ENCODE measurements at regions not wholly inside any gene's neighbourhood (a gene's known extent, or its start where the extent isn't known, plus 50 kb on each side); places are given as distances from the start of the nearest gene placed in this dataset.

DNA sequence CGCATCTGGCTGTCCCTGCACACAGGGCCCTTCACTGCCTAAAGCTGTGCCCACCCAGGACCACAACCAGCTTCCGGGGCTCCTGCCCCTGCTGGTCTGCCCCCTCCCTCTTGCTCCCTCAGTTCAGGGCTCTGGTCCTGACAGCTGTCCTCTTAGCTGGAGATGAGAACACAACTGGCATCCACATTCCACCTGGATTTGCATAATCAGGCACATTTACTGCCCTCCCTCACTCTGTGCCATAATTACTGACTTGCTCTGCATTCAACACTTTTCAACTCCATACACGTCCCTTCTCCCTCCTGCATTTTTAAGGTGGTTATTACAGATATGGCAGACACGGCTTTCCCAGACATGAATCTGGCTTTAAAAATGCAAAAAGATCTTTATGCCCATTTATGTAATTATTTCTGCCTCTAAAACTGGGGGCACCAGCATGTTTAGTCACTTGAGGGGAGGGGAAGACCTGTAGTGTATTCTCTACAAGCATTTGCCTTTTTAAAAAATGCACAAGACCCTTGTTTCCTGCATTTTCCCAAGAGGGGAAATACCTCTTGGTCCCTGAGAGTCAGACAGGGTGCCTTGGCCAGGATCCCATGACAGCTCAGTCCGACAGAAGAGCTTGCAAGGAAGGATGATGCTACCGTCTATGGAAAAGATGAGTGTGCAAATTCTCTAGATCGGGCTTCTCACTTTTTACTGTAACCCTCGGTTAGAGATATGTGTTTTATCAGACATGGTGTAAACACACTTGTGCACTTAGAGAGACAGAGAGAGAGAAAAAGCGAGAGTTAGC is 401.8 kb downstream of the PREX1 start:
- DNase-seq (ENCODE audit: low read depth) = no peak
- TF ChIP-seq, protein P1, sequence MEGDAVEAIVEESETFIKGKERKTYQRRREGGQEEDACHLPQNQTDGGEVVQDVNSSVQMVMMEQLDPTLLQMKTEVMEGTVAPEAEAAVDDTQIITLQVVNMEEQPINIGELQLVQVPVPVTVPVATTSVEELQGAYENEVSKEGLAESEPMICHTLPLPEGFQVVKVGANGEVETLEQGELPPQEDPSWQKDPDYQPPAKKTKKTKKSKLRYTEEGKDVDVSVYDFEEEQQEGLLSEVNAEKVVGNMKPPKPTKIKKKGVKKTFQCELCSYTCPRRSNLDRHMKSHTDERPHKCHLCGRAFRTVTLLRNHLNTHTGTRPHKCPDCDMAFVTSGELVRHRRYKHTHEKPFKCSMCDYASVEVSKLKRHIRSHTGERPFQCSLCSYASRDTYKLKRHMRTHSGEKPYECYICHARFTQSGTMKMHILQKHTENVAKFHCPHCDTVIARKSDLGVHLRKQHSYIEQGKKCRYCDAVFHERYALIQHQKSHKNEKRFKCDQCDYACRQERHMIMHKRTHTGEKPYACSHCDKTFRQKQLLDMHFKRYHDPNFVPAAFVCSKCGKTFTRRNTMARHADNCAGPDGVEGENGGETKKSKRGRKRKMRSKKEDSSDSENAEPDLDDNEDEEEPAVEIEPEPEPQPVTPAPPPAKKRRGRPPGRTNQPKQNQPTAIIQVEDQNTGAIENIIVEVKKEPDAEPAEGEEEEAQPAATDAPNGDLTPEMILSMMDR (IDR thresholded peaks at IDR 0.05; ENCODE audit: insufficient read depth, low read length) = no peak
- no peak overlapping the region for H3K4me3 ChIP-seq (ENCODE audit: low read depth, low read length)

DNA sequence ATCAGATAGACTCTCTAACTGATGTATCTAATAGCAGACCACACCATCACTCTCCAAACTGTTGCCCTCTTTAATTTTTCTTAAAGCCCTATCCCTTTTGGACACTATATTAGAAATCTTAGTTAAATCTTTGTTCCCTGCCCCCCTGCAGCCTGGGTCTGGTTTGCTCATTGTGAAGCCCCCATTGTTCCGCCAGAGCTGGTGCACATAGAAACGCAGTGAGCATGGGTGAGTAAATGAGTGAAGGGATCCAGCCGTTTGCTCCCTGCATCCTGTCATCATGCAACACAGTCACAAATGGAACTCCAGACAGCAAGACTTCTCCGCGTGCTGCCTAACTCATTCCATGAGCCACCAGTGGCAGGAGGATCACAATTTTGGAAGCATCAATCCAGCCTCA is 402.5 kb downstream of the PREX1 start:
- H3K4me3 ChIP-seq (ENCODE audit: low read depth, low read length) = no peak overlapping the region
- no peak for DNase-seq (ENCODE audit: low read depth)
- TF ChIP-seq, protein P1 (IDR thresholded peaks at IDR 0.05; ENCODE audit: insufficient read depth, low read length) = no peak

DNA sequence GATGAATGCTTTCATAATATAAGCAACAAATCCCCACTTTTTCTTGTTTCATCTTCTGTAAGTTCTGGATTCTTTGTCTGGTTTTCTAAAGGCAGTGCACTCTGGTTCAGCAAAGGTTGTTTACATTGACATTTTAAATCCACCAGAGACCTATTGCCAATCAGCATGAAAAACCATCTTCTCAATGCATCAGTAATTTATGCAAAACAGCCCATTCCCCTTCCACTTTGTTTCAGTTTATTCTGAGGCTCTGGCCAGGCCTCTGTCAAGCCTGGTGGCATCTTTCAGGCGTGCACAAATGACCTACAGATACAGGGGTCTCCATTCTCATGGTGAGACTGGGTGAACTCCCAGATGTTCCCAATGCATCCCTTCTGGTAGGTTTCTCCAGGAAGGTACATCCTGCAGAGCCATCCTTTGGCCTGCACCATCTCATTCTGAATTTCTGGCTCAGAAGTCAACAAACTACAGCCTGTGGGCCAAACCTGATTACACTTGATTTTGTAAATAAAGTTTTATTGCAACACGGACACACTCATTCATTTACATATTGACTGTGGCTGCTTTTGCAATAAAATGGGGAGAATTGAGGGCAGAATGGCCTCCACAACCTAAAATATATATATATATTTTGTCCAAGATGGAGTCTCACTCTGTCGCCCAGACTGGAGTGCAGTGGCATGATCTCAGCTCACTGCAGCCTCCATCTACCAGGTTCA is 405.4 kb downstream of the PREX1 start:
- H3K4me3 ChIP-seq (ENCODE audit: low read depth, low read length) = no peak overlapping the region
- TF ChIP-seq, protein P1 (IDR thresholded peaks at IDR 0.05; ENCODE audit: insufficient read depth, low read length) = no peak
- no peak for DNase-seq (ENCODE audit: low read depth)

DNA sequence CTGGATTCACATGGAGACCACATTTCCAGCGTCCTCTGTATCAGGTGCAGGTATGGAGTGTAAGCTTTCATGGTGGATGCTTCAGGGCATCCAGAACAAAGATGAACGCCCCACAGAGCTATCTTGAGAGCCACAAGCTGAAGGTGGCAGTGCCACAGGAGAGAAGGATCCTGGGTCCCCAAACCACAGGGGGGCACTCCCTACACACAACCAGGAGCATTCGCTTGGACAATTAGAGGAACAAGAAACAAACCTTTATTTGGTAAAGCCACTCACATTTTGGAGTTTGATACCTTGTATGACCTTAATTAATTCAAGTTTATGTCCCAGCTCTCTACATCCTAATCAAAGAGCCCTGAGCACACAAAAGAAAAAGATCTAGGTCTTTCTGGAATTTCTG is 406.3 kb downstream of the PREX1 start:
- H3K4me3 ChIP-seq (ENCODE audit: low read depth, low read length) = no peak overlapping the region
- no peak for DNase-seq (ENCODE audit: low read depth)
- TF ChIP-seq, protein P1 (IDR thresholded peaks at IDR 0.05; ENCODE audit: insufficient read depth, low read length) = no peak

DNA sequence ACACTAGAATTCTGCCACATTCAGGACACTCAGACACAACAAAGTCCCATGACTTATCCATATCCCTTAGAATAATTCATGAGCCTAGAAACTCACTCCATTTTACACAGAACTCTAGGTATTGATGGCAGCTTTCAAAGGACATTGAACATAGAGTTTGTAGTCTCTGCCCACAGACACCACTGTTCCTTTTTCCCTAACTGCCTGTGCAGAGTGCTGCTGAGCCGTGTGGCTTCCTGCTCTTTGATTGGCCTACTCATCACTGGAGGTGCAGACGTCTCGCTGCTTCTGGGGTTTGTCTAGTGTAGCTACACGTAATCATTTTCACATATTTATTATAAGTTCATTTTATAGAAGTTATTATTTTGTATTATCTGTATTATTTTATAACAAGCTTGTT is 407.6 kb downstream of the PREX1 start:
- TF ChIP-seq, protein P1 (IDR thresholded peaks at IDR 0.05; ENCODE audit: insufficient read depth, low read length) = no peak
- DNase-seq (ENCODE audit: low read depth) = no peak
- H3K4me3 ChIP-seq (ENCODE audit: low read depth, low read length) = no peak overlapping the region

DNA sequence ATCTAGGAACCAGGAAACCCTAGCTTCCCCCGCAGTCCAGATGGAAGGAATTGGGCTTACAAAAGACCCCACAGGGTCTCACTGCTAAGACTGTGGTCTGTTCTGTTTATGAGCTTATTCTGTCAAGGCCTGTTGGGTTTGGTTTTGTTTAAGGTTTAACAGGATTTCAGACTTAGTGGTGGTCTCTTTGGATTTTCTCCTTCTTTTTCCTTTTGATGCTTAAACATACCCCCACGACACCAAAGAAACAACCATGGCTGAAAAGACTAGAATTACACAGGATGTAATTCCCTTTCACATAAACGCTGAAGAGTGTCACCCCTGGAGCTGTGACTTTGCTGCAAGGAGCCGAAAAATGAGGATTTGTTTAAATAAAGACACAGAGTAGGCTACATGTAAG is 408.6 kb downstream of the PREX1 start:
- TF ChIP-seq, protein P1 (IDR thresholded peaks at IDR 0.05; ENCODE audit: insufficient read depth, low read length) = no peak

More for the DNA sequence above, 408.6 kb downstream of the PREX1 start:
- no peak for DNase-seq (ENCODE audit: low read depth)
- H3K4me3 ChIP-seq (ENCODE audit: low read depth, low read length) = no peak overlapping the region
